ENCODE measurements at regions not wholly inside any gene's neighbourhood (a gene's known extent, or its start where the extent isn't known, plus 50 kb on each side); places are given as distances from the start of the nearest gene placed in this dataset.
"Not testable (repeated sequence)": the region's sequence is repeated elsewhere in the genome, so short reads cannot be mapped to it uniquely, and the experiment has no call there.

- peaks cover 1% of the 10 kb centered on the region for H3K9me3 Mint-ChIP-seq (ENCODE audit: unreplicated experiment)
- H3K4me3 Mint-ChIP-seq (ENCODE audit: unreplicated experiment) = no peak overlapping the region
- no peak for DNase-seq
- H3K4me1 Mint-ChIP-seq (ENCODE audit: low read depth, unreplicated experiment) = no peaks in the 10 kb centered on the region
- peaks cover 6% of the 10 kb centered on the region for H3K27me3 Mint-ChIP-seq (ENCODE audit: unreplicated experiment)
- H3K27ac Mint-ChIP-seq (ENCODE audit: unreplicated experiment) = no peak overlapping the region
- H3K36me3 Mint-ChIP-seq (ENCODE audit: unreplicated experiment) = no peaks in the 10 kb centered on the region
- TF ChIP-seq CTCF (IDR thresholded peaks at IDR 0.05; ENCODE audit: partially characterized antibody, unreplicated experiment) = no peak
Observed at GRCh38 chr16:17555176-17555575, 84.4 kb upstream of the XYLT1 start.

- H3K27ac Mint-ChIP-seq (ENCODE audit: unreplicated experiment) = no peak overlapping the region
- no peak for DNase-seq
- H3K4me3 Mint-ChIP-seq (ENCODE audit: unreplicated experiment) = no peak overlapping the region
- no peaks in the 10 kb centered on the region for H3K4me1 Mint-ChIP-seq (ENCODE audit: low read depth, unreplicated experiment)
- TF ChIP-seq CTCF (IDR thresholded peaks at IDR 0.05; ENCODE audit: partially characterized antibody, unreplicated experiment) = no peak
- H3K36me3 Mint-ChIP-seq (ENCODE audit: unreplicated experiment) = no peaks in the 10 kb centered on the region
- no peaks in the 10 kb centered on the region for H3K9me3 Mint-ChIP-seq (ENCODE audit: unreplicated experiment)
- H3K27me3 Mint-ChIP-seq (ENCODE audit: unreplicated experiment) = peaks cover 5% of the 10 kb centered on the region
Observed at GRCh38 chr16:17552351-17552750, 81.6 kb upstream of the XYLT1 start.

- H3K9me3 Mint-ChIP-seq (ENCODE audit: unreplicated experiment); H3K4me3 Mint-ChIP-seq (ENCODE audit: unreplicated experiment); H3K4me1 Mint-ChIP-seq (ENCODE audit: low read depth, unreplicated experiment); H3K27ac Mint-ChIP-seq (ENCODE audit: unreplicated experiment); DNase-seq; H3K27me3 Mint-ChIP-seq (ENCODE audit: unreplicated experiment); H3K36me3 Mint-ChIP-seq (ENCODE audit: unreplicated experiment): not testable (repeated sequence)
Observed at GRCh38 chr16:17551682-17552081, 80.9 kb upstream of the XYLT1 start.

- peaks cover 4% of the 10 kb centered on the region for H3K27me3 Mint-ChIP-seq (ENCODE audit: unreplicated experiment)
- no peak overlapping the region for H3K4me3 Mint-ChIP-seq (ENCODE audit: unreplicated experiment)
- no peaks in the 10 kb centered on the region for H3K4me1 Mint-ChIP-seq (ENCODE audit: low read depth, unreplicated experiment)
- H3K36me3 Mint-ChIP-seq (ENCODE audit: unreplicated experiment) = no peaks in the 10 kb centered on the region
- no peak for TF ChIP-seq CTCF (IDR thresholded peaks at IDR 0.05; ENCODE audit: partially characterized antibody, unreplicated experiment)
- H3K27ac Mint-ChIP-seq (ENCODE audit: unreplicated experiment) = no peak overlapping the region
- peaks cover 3% of the 10 kb centered on the region for H3K9me3 Mint-ChIP-seq (ENCODE audit: unreplicated experiment)
- no peak for DNase-seq
Observed at GRCh38 chr16:17548825-17549224, 78.1 kb upstream of the XYLT1 start.

- Mint-ChIP-seq H3K4me1 (ENCODE audit: low read depth, unreplicated experiment) (no peaks in the 10 kb centered on the region), H3K27ac (ENCODE audit: unreplicated experiment) (no peak overlapping the region), H3K9me3 (ENCODE audit: unreplicated experiment) (peaks cover 3% of the 10 kb centered on the region), H3K27me3 (ENCODE audit: unreplicated experiment) (peaks cover 1% of the 10 kb centered on the region), H3K36me3 (ENCODE audit: unreplicated experiment) (no peaks in the 10 kb centered on the region), H3K4me3 (ENCODE audit: unreplicated experiment) (no peak overlapping the region)
- no peak for DNase-seq
- TF ChIP-seq CTCF (IDR thresholded peaks at IDR 0.05; ENCODE audit: partially characterized antibody, unreplicated experiment) = peak; percentile 54
Observed at GRCh38 chr16:17544785-17545184, 74.0 kb upstream of the XYLT1 start.

- no peaks in the 10 kb centered on the region for H3K4me1 Mint-ChIP-seq (ENCODE audit: low read depth, unreplicated experiment)
- TF ChIP-seq CTCF (IDR thresholded peaks at IDR 0.05; ENCODE audit: partially characterized antibody, unreplicated experiment) = no peak
- no peaks in the 10 kb centered on the region for H3K36me3 Mint-ChIP-seq (ENCODE audit: unreplicated experiment)
- peaks cover 3% of the 10 kb centered on the region for H3K9me3 Mint-ChIP-seq (ENCODE audit: unreplicated experiment)
- H3K4me3 Mint-ChIP-seq (ENCODE audit: unreplicated experiment) = no peak overlapping the region
- H3K27ac Mint-ChIP-seq (ENCODE audit: unreplicated experiment) = no peak overlapping the region
- DNase-seq = no peak
- peaks cover 1% of the 10 kb centered on the region for H3K27me3 Mint-ChIP-seq (ENCODE audit: unreplicated experiment)
Observed at GRCh38 chr16:17544304-17544703, 73.5 kb upstream of the XYLT1 start.

All from glutamatergic neuron (in vitro differentiated cells).